T-helper 1 cell treated with Interleukin-12 subunit alpha and Interleukin-12 subunit beta and Interleukin-4 antibody, amounts not matched to agents 30 μg/mL and 1 μg/mL, for 36 hours (primary cell): ENCODE measurements at regions not wholly inside any gene's neighbourhood (a gene's known extent, or its start where the extent isn't known, plus 50 kb on each side); places are given as distances from the start of the nearest gene placed in this dataset.
"Not testable (repeated sequence)": the region's sequence is repeated elsewhere in the genome, so short reads cannot be mapped to it uniquely, and the experiment has no call there.

Experiments used
- H3K27ac Mint-ChIP-seq: one replicate; pipeline ENCODE4 v1.8.0; 2021; ENCODE audit warnings: mild to moderate bottlenecking, mixed read lengths
- H3K27me3 Mint-ChIP-seq: one replicate; pipeline ENCODE4 v1.8.0; 2021; ENCODE audit warnings: low read depth, mixed read lengths
- H3K36me3 Mint-ChIP-seq: one replicate; pipeline ENCODE4 v1.8.0; 2021; ENCODE audit warnings: low read depth, mixed read lengths
- H3K4me1 Mint-ChIP-seq: one replicate; pipeline ENCODE4 v1.8.0; 2021; ENCODE audit warnings: low read depth, mixed read lengths
- H3K4me3 Mint-ChIP-seq: one replicate; pipeline ENCODE4 v1.8.0; 2021; ENCODE audit warnings: mild to moderate bottlenecking, moderate library complexity, mixed read lengths
- H3K9me3 Mint-ChIP-seq: one replicate; pipeline ENCODE4 v1.8.0; 2021; ENCODE audit warnings: mixed read lengths

GRCh38 chr20:39752262-39752876, 790.2 kb downstream of the DHX35 start:
- Mint-ChIP-seq H3K9me3 (peaks cover 33% of the 10 kb centered on the region), H3K36me3 (no peaks in the 10 kb centered on the region), H3K27me3 (no peaks in the 10 kb centered on the region), H3K4me3 (no peak overlapping the region), H3K27ac (no peak overlapping the region), H3K4me1 (no peaks in the 10 kb centered on the region)

GRCh38 chr20:39751557-39752137, 789.5 kb downstream of the DHX35 start:
- no peaks in the 10 kb centered on the region for H3K27me3 Mint-ChIP-seq
- H3K9me3 Mint-ChIP-seq: peaks cover 33% of the 10 kb centered on the region
- no peak overlapping the region for H3K27ac Mint-ChIP-seq
- no peaks in the 10 kb centered on the region for H3K4me1 Mint-ChIP-seq
- no peak overlapping the region for H3K4me3 Mint-ChIP-seq
- no peaks in the 10 kb centered on the region for H3K36me3 Mint-ChIP-seq

GRCh38 chr20:39745380-39745779, 783.2 kb downstream of the DHX35 start:
- no peak overlapping the region for H3K27ac Mint-ChIP-seq
- no peaks in the 10 kb centered on the region for H3K4me1 Mint-ChIP-seq

GRCh38 chr20:39738651-39739050, 776.5 kb downstream of the DHX35 start:
- no peak overlapping the region for H3K4me3 Mint-ChIP-seq
- H3K9me3 Mint-ChIP-seq: peaks cover 4% of the 10 kb centered on the region
- no peaks in the 10 kb centered on the region for H3K36me3 Mint-ChIP-seq
- no peak overlapping the region for H3K27ac Mint-ChIP-seq
- H3K4me1 Mint-ChIP-seq: no peaks in the 10 kb centered on the region
- H3K27me3 Mint-ChIP-seq: no peaks in the 10 kb centered on the region

More at GRCh38 chr20:39745380-39745779, 783.2 kb downstream of the DHX35 start:
- Mint-ChIP-seq H3K9me3 (peaks cover 21% of the 10 kb centered on the region), H3K36me3 (no peaks in the 10 kb centered on the region), H3K27me3 (no peaks in the 10 kb centered on the region), H3K4me3 (no peak overlapping the region)

- no peaks in the 10 kb centered on the region for H3K36me3 Mint-ChIP-seq
- no peak overlapping the region for H3K27ac Mint-ChIP-seq
- H3K4me1 Mint-ChIP-seq: no peaks in the 10 kb centered on the region
- no peaks in the 10 kb centered on the region for H3K27me3 Mint-ChIP-seq
- no peak overlapping the region for H3K4me3 Mint-ChIP-seq
- H3K9me3 Mint-ChIP-seq: peaks cover 9% of the 10 kb centered on the region
These were observed 774.5 kb downstream of the DHX35 start for GRCh38 chr20:39736434-39737327.

- H3K4me1 Mint-ChIP-seq, H3K27ac Mint-ChIP-seq, H3K4me3 Mint-ChIP-seq, H3K36me3 Mint-ChIP-seq, H3K27me3 Mint-ChIP-seq: not testable (repeated sequence)
- H3K9me3 Mint-ChIP-seq: peaks cover 45% of the 10 kb centered on the region
These were observed 763.4 kb downstream of the DHX35 start for GRCh38 chr20:39725513-39725912.

- Mint-ChIP-seq H3K9me3 (peaks cover 8% of the 10 kb centered on the region), H3K27me3 (no peaks in the 10 kb centered on the region), H3K4me3 (no peak overlapping the region), H3K4me1 (no peaks in the 10 kb centered on the region), H3K27ac (no peak overlapping the region), H3K36me3 (no peaks in the 10 kb centered on the region)
These were observed 757.1 kb downstream of the DHX35 start for GRCh38 chr20:39719293-39719692.

GRCh38 chr20:39717936-39718335, 755.8 kb downstream of the DHX35 start:
- no peak overlapping the region for H3K27ac Mint-ChIP-seq
- H3K4me1 Mint-ChIP-seq: no peaks in the 10 kb centered on the region
- H3K36me3 Mint-ChIP-seq: no peaks in the 10 kb centered on the region
- peaks cover 8% of the 10 kb centered on the region for H3K9me3 Mint-ChIP-seq
- H3K27me3 Mint-ChIP-seq: no peaks in the 10 kb centered on the region
- no peak overlapping the region for H3K4me3 Mint-ChIP-seq

GRCh38 chr20:39716796-39717341, 754.7 kb downstream of the DHX35 start:
- H3K27ac Mint-ChIP-seq: no peak overlapping the region
- H3K4me1 Mint-ChIP-seq: no peaks in the 10 kb centered on the region

GRCh38 chr20:39713076-39713840, 751.1 kb downstream of the DHX35 start:
- no peaks in the 10 kb centered on the region for H3K9me3 Mint-ChIP-seq
- H3K36me3 Mint-ChIP-seq: no peaks in the 10 kb centered on the region
- no peak overlapping the region for H3K27ac Mint-ChIP-seq
- H3K27me3 Mint-ChIP-seq: no peaks in the 10 kb centered on the region
- no peak overlapping the region for H3K4me3 Mint-ChIP-seq
- no peaks in the 10 kb centered on the region for H3K4me1 Mint-ChIP-seq

More at GRCh38 chr20:39716796-39717341, 754.7 kb downstream of the DHX35 start:
- no peaks in the 10 kb centered on the region for H3K9me3 Mint-ChIP-seq
- H3K27me3 Mint-ChIP-seq: no peaks in the 10 kb centered on the region
- H3K4me3 Mint-ChIP-seq: no peak overlapping the region
- H3K36me3 Mint-ChIP-seq: no peaks in the 10 kb centered on the region

- Mint-ChIP-seq H3K4me1 (no peaks in the 10 kb centered on the region), H3K27ac (no peak overlapping the region), H3K27me3 (no peaks in the 10 kb centered on the region), H3K9me3 (no peaks in the 10 kb centered on the region), H3K36me3 (no peaks in the 10 kb centered on the region), H3K4me3 (no peak overlapping the region)
These were observed 744.1 kb downstream of the DHX35 start for GRCh38 chr20:39706184-39706663.

GRCh38 chr20:39705032-39705431, 742.9 kb downstream of the DHX35 start:
- Mint-ChIP-seq H3K9me3 (peaks cover 3% of the 10 kb centered on the region), H3K27ac (no peak overlapping the region), H3K27me3 (no peaks in the 10 kb centered on the region), H3K36me3 (no peaks in the 10 kb centered on the region), H3K4me1 (no peaks in the 10 kb centered on the region), H3K4me3 (no peak overlapping the region)

GRCh38 chr20:39703357-39703756, 741.2 kb downstream of the DHX35 start:
- H3K4me3 Mint-ChIP-seq, H3K4me1 Mint-ChIP-seq, H3K9me3 Mint-ChIP-seq, H3K27ac Mint-ChIP-seq, H3K27me3 Mint-ChIP-seq, H3K36me3 Mint-ChIP-seq: not testable (repeated sequence)

GRCh38 chr20:39702701-39703349, 740.7 kb downstream of the DHX35 start:
- no peaks in the 10 kb centered on the region for H3K36me3 Mint-ChIP-seq
- no peaks in the 10 kb centered on the region for H3K4me1 Mint-ChIP-seq
- H3K27me3 Mint-ChIP-seq: no peaks in the 10 kb centered on the region
- H3K4me3 Mint-ChIP-seq: no peak overlapping the region
- no peak overlapping the region for H3K27ac Mint-ChIP-seq
- peaks cover 3% of the 10 kb centered on the region for H3K9me3 Mint-ChIP-seq
